Naive thymus-derived CD4-positive, alpha-beta T cell (primary cell): ENCODE measurements at regions not wholly inside any gene's neighbourhood (a gene's known extent, or its start where the extent isn't known, plus 50 kb on each side); places are given as distances from the start of the nearest gene placed in this dataset.

Source experiments
- ATAC-seq: fragments of 150-1000 bp; cut with Tn5 transposase; 2 replicates; pipeline ENCODE4 v1.10.0; 2021; ENCODE audit warnings: mild to moderate bottlenecking, moderate library complexity
- CTCF ChIA-PET: fragments of 350-600 bp; sonication (Branson Sonifier 250); formaldehyde crosslinking; loops from one replicate; lab custom pipeline; 2021; ENCODE audit warnings: antibody characterized with exemption; lab: Charles Lee
- POLR2A ChIA-PET: fragments of 350-600 bp; sonication (Branson Sonifier 250); formaldehyde crosslinking; loops from one replicate; lab custom pipeline; 2021; ENCODE audit warnings: antibody characterized with exemption, inconsistent platforms; lab: Charles Lee
- DNase-seq, 9 donors: peaks; one replicate each; pipeline versions ENCODE4 v3.0.0 to v3.0.0-alpha.2; 2020 to 2022; ENCODE audit warnings: mixed read lengths in 1 of 9
- H3K27ac ChIP-seq: one replicate; pipeline ENCODE4 v1.7.0; 2013; ENCODE audit warnings: mild to moderate bottlenecking, low read depth, low read length, moderate library complexity
- H3K27me3 ChIP-seq, 2 donors: one replicate each; pipeline ENCODE4 v1.7.0; 2013; ENCODE audit warnings: low read length in 2 of 2, mild to moderate bottlenecking in 2 of 2, moderate library complexity in 2 of 2; ENCODE audit not compliant: control insufficient read depth in 2 of 2, insufficient read depth in 2 of 2
- H3K36me3 ChIP-seq, 3 experiments: 1 replicate in 2 of 3; 2 replicates in 1 of 3; pipeline ENCODE4 v1.7.0; 2013; ENCODE audit warnings: low read length in 3 of 3, mild to moderate bottlenecking in 3 of 3, moderate library complexity in 1 of 3; ENCODE audit not compliant: insufficient read depth in 3 of 3, control insufficient read depth in 2 of 3
- H3K4me1 ChIP-seq, 2 donors: one replicate each; pipeline ENCODE4 v1.7.0; 2013; ENCODE audit warnings: low read length in 2 of 2, mild to moderate bottlenecking in 2 of 2, moderate library complexity in 1 of 2; ENCODE audit not compliant: control insufficient read depth in 2 of 2, insufficient read depth in 2 of 2
- H3K4me3 ChIP-seq: 2 replicates; pipeline ENCODE4 v1.7.0; 2013; ENCODE audit warnings: mild to moderate bottlenecking, low read length
- H3K9me3 ChIP-seq, 3 experiments: 1 replicate in 2 of 3; 2 replicates in 1 of 3; pipeline ENCODE4 v1.7.0; 2013; ENCODE audit warnings: low read length in 3 of 3; ENCODE audit not compliant: control insufficient read depth in 2 of 3
- H3K27ac Mint-ChIP-seq, 9 donors: one replicate each; pipeline ENCODE4 v1.8.0; 2020 to 2022; ENCODE audit warnings: mixed read lengths in 9 of 9, mild to moderate bottlenecking in 8 of 9, moderate library complexity in 5 of 9, inconsistent platforms in 2 of 9
- H3K27me3 Mint-ChIP-seq, 5 donors: one replicate each; pipeline ENCODE4 v1.8.0; 2021 to 2022; ENCODE audit warnings: mixed read lengths in 5 of 5, mild to moderate bottlenecking in 1 of 5
- H3K36me3 Mint-ChIP-seq, 5 donors: one replicate each; pipeline ENCODE4 v1.8.0; 2020 to 2022; ENCODE audit warnings: mixed read lengths in 5 of 5, mild to moderate bottlenecking in 3 of 5, inconsistent platforms in 1 of 5
- H3K4me1 Mint-ChIP-seq, 7 donors: one replicate each; pipeline ENCODE4 v1.8.0; 2020 to 2022; ENCODE audit warnings: mixed read lengths in 7 of 7, mild to moderate bottlenecking in 3 of 7, inconsistent platforms in 1 of 7
- H3K4me3 Mint-ChIP-seq, 10 donors: one replicate each; pipeline ENCODE4 v1.8.0; 2020 to 2022; ENCODE audit warnings: mild to moderate bottlenecking in 10 of 10, mixed read lengths in 10 of 10, moderate library complexity in 6 of 10, inconsistent platforms in 2 of 10
- H3K9me3 Mint-ChIP-seq, 11 donors: one replicate each; pipeline ENCODE4 v1.8.0; 2020 to 2022; ENCODE audit warnings: mixed read lengths in 11 of 11, mild to moderate bottlenecking in 4 of 11, inconsistent platforms in 1 of 11, moderate library complexity in 1 of 11
- intact Hi-C, 2 donors: fragments of 100-400 bp; cut with micrococcal nuclease; formaldehyde crosslinking; loops; one replicate each; pipeline ENCODE4 v1.15.1; 2023

DNA sequence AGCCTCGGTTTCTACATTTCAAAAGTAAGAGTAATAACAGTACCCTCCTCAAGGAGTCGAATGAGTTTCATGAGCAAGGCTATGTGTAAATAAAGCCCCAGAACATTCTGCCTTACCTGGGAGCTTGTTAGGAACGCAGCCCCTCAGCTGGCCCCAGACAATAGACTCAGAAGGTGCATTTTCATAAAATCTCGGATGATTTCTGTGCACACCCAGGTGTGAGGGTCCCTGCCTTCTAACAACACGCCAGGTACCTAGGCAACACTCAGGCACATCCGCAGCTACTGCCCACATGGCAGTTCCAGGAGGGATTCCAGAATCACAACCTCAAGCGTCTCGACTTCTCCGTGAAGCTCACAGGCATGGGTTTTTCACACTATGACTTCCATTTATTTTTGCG is 226.5 kb upstream of the CDH4 start:
- intact Hi-C loops, result no loop called here
- no peak overlapping the region for H3K27ac Mint-ChIP-seq
- H3K9me3 Mint-ChIP-seq, result peaks cover 0 to 23% (median 5%) of the 10 kb centered on the region in 11 donors
- ATAC-seq, result no peak
- Histone ChIP-seq H3K4me3 (no peak overlapping the region), H3K9me3 (no peaks in the 10 kb centered on the region), H3K27me3 (no peaks in the 10 kb centered on the region), H3K36me3 (no peaks in the 10 kb centered on the region), H3K4me1 (no peaks in the 10 kb centered on the region), H3K27ac (no peak overlapping the region)
- H3K36me3 Mint-ChIP-seq, result no peaks in the 10 kb centered on the region
- CTCF ChIA-PET, result no interaction called here
- H3K27me3 Mint-ChIP-seq, result peaks cover 0 to 6% (median 0%) of the 10 kb centered on the region in 5 donors
- DNase-seq, result no peak
- no peak overlapping the region for H3K4me3 Mint-ChIP-seq
- no peaks in the 10 kb centered on the region for H3K4me1 Mint-ChIP-seq
- POLR2A ChIA-PET, result no interaction called here

DNA sequence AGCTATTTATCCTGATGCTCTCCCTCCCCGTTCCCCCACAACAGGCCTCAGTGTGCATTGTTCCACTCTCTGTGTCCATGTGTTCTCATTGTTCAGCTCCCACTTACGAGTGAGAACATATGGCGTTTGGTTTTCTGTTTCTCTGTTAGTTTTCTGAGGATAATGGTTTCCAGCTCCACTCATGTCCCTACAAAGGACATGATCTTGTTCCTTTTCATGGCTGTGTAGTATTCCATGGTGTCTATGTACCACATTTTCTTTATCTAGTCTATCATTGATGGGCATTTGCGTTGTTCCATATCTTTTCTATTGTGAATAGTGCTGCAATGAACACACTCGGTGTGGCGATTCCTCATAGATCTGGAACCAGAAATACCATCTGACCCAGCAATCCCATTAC is 225.9 kb upstream of the CDH4 start:
- Mint-ChIP-seq H3K9me3 (peaks cover 0 to 23% (median 5%) of the 10 kb centered on the region in 11 donors), H3K4me3 (no peak overlapping the region), H3K36me3 (no peaks in the 10 kb centered on the region), H3K27me3 (peaks cover 0 to 6% (median 0%) of the 10 kb centered on the region in 5 donors), H3K4me1 (no peaks in the 10 kb centered on the region), H3K27ac (no peak overlapping the region)
- ChIA-PET POLR2A (no interaction called here), CTCF (no interaction called here)
- DNase-seq (no peak), ATAC-seq (no peak)
- Histone ChIP-seq H3K4me3 (no peak overlapping the region), H3K36me3 (no peaks in the 10 kb centered on the region), H3K27me3 (no peaks in the 10 kb centered on the region), H3K27ac (no peak overlapping the region), H3K9me3 (no peaks in the 10 kb centered on the region), H3K4me1 (no peaks in the 10 kb centered on the region)
- intact Hi-C loops, result no loop called here

DNA sequence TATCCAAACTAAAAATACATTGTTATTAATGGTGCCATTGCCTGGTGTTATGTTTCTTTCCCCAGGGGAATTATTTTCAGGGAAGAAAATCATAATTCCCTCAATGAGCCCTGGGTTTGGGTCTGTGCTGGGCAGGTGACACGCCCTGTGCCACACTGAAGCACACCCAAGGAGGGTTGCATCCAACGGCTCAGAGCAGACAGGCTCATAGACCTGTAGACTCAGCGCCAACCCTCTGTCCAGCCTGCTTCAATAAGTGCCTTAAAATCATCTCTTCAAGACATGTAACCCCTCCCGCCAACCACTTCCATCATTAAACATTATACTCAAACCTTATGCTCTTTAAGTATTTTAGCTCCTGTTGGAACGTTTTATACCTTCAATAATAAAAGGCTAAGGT is 225.3 kb upstream of the CDH4 start:
- no peaks in the 10 kb centered on the region for H3K36me3 ChIP-seq
- ChIA-PET POLR2A (no interaction called here), CTCF (no interaction called here)
- no peak overlapping the region for H3K27ac Mint-ChIP-seq
- H3K4me1 ChIP-seq, result no peaks in the 10 kb centered on the region
- no peak for ATAC-seq
- intact Hi-C loops, result no loop called here
- H3K4me3 Mint-ChIP-seq, result no peak overlapping the region
- peaks cover 0 to 6% (median 0%) of the 10 kb centered on the region in 5 donors for H3K27me3 Mint-ChIP-seq
- H3K27me3 ChIP-seq, result no peaks in the 10 kb centered on the region
- H3K4me1 Mint-ChIP-seq, result no peaks in the 10 kb centered on the region
- DNase-seq, result no peak
- H3K9me3 Mint-ChIP-seq, result peaks cover 0 to 23% (median 5%) of the 10 kb centered on the region in 11 donors
- H3K27ac ChIP-seq, result no peak overlapping the region
- no peaks in the 10 kb centered on the region for H3K9me3 ChIP-seq
- no peaks in the 10 kb centered on the region for H3K36me3 Mint-ChIP-seq
- no peak overlapping the region for H3K4me3 ChIP-seq

DNA sequence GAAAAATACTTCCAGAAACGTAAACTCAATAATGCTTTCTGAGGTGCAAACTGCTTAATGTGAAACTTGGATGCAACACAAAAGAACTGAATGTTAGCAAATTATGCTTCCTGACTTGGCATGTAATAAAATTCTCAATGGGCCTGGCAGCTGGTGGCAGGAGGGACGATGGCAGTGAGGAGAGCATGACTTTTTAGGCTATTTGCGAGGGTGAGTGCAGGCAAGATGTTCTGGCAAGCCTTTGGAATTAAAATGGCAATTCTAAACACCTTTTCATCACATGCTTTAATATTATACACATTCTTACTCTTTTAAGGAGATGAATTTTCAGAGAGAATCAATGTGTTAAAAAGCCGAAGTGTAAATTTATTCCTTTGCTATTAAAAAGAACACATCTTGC is 224.8 kb upstream of the CDH4 start:
- no peaks in the 10 kb centered on the region for H3K4me1 Mint-ChIP-seq

DNA sequence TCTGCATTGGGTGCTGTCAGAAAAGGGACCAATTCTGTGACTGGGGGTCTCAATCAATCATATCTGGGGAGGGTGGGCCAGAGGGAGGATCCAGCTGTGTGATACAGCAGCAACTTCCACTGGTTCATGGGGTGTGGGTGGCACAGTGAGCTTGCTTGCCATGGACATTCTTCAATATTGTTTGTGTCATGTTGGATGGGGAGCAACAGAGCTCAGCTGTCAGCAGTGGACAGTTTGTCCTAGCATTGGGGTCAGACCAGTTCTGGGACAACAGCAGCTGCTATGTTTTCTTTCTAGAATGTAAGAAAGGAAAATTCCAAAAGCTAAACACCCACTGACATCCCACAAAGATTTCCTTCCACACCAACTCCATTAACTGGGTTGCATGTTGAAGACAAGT is 221.9 kb upstream of the CDH4 start:
- no peaks in the 10 kb centered on the region for H3K36me3 Mint-ChIP-seq
- ChIA-PET POLR2A (no interaction called here), CTCF (no interaction called here)
- no peaks in the 10 kb centered on the region for H3K9me3 ChIP-seq
- no peaks in the 10 kb centered on the region for H3K4me1 ChIP-seq
- H3K36me3 ChIP-seq, result no peaks in the 10 kb centered on the region
- intact Hi-C loops, result no loop called here
- H3K4me3 Mint-ChIP-seq, result no peak overlapping the region
- H3K9me3 Mint-ChIP-seq, result peaks cover 0 to 28% (median 9%) of the 10 kb centered on the region in 11 donors
- ATAC-seq (no peak), DNase-seq (no peak)
- peaks cover 0 to 4% (median 0%) of the 10 kb centered on the region in 5 donors for H3K27me3 Mint-ChIP-seq
- no peak overlapping the region for H3K27ac Mint-ChIP-seq
- H3K27me3 ChIP-seq, result no peaks in the 10 kb centered on the region
- no peak overlapping the region for H3K27ac ChIP-seq
- H3K4me3 ChIP-seq, result no peak overlapping the region
- H3K4me1 Mint-ChIP-seq, result no peaks in the 10 kb centered on the region

More for the DNA sequence above, 224.8 kb upstream of the CDH4 start:
- ChIA-PET POLR2A (no interaction called here), CTCF (no interaction called here)
- intact Hi-C loops, result no loop called here
- Mint-ChIP-seq H3K27me3 (peaks cover 0 to 4% (median 0%) of the 10 kb centered on the region in 5 donors), H3K36me3 (no peaks in the 10 kb centered on the region), H3K27ac (no peak overlapping the region), H3K4me3 (no peak overlapping the region), H3K9me3 (peaks cover 0 to 23% (median 5%) of the 10 kb centered on the region in 11 donors)
- Histone ChIP-seq H3K4me1 (no peaks in the 10 kb centered on the region), H3K27ac (no peak overlapping the region), H3K9me3 (no peaks in the 10 kb centered on the region), H3K4me3 (no peak overlapping the region), H3K36me3 (no peaks in the 10 kb centered on the region), H3K27me3 (no peaks in the 10 kb centered on the region)
- DNase-seq, result no peak
- ATAC-seq, result no peak

DNA sequence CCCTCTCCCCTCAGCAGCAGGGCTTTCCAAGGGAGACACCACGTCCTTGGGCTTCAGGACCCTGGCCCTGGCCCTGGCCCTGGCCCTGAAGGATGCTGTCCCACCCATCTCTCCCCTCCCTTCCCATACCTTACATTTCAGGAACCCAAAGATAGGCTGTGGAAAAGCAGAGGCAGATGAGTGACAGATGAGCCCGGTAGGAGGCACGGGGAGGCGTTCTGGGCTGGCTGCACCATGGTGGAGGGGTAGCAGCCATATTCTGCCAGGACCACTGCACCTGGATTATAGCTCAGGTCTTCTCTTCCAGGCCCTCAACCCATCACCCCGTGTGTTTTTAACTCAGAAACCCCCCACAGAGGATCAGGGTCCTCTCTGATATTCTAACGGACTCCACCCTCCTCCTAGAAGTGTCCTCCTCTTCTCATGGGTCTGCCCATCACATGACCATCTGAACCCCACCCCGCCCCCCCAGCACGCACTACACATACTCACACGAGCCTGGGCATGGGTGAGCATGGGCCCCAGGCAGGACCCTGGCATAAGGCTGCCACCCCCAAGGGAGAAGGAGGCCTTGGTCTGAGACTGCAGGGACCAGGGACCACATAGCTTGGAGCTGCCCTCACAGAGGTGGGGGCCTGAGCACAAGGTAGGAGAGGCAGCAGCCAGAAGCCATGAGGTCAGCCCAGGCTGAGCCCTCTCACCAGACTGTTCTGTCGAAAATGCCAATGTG is 220.8 kb upstream of the CDH4 start:
- H3K9me3 ChIP-seq, result no peaks in the 10 kb centered on the region
- no peak overlapping the region for H3K4me3 Mint-ChIP-seq
- POLR2A ChIA-PET, result no interaction called here
- ATAC-seq (no peak), DNase-seq (no peak)
- intact Hi-C loops, result no loop called here
- no peak overlapping the region for H3K4me3 ChIP-seq
- H3K27ac Mint-ChIP-seq, result no peak overlapping the region
- H3K9me3 Mint-ChIP-seq, result peaks cover 0 to 25% (median 7%) of the 10 kb centered on the region in 11 donors
- no peaks in the 10 kb centered on the region for H3K36me3 Mint-ChIP-seq
- H3K4me1 Mint-ChIP-seq, result no peaks in the 10 kb centered on the region
- H3K36me3 ChIP-seq, result no peaks in the 10 kb centered on the region
- H3K4me1 ChIP-seq, result no peaks in the 10 kb centered on the region
- CTCF ChIA-PET, result no interaction called here
- no peaks in the 10 kb centered on the region for H3K27me3 ChIP-seq
- peaks cover 0 to 5% (median 0%) of the 10 kb centered on the region in 5 donors for H3K27me3 Mint-ChIP-seq
- H3K27ac ChIP-seq, result no peak overlapping the region

DNA sequence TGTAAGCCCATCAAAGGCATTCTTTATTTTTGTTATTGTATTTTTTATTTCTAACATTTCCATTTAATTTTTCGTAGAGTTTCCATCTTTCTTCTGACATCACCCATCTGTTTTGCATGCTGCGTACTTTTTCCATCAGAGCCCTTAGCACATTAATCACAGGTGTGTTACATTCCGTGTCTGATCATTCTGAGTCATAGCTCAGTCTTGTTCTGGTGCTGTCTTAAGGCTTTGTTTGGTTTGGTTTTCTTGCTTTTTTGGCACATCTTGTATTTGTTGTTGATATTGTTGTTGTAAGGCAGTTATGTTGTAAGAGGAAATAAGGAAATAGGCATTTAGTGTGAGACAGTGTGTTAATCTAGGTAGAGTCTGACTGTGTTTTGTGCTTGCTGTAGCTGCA is 214.6 kb upstream of the CDH4 start:
- Histone ChIP-seq H3K9me3 (no peaks in the 10 kb centered on the region), H3K4me3 (no peak overlapping the region), H3K27me3 (no peaks in the 10 kb centered on the region), H3K36me3 (no peaks in the 10 kb centered on the region), H3K27ac (no peak overlapping the region), H3K4me1 (no peaks in the 10 kb centered on the region)
- ChIA-PET CTCF (no interaction called here), POLR2A (no interaction called here)
- no peak overlapping the region for H3K27ac Mint-ChIP-seq
- no peak overlapping the region for H3K4me3 Mint-ChIP-seq
- DNase-seq (no peak), ATAC-seq (no peak)
- no peaks in the 10 kb centered on the region for H3K36me3 Mint-ChIP-seq
- no peaks in the 10 kb centered on the region for H3K4me1 Mint-ChIP-seq
- H3K27me3 Mint-ChIP-seq, result peaks cover 0 to 5% (median 0%) of the 10 kb centered on the region in 5 donors
- peaks cover 0 to 30% (median 6%) of the 10 kb centered on the region in 11 donors for H3K9me3 Mint-ChIP-seq
- intact Hi-C loops, result no loop called here
